Ishikawa (cell line): ENCODE measurements at regions not wholly inside any gene's neighbourhood (a gene's known extent, or its start where the extent isn't known, plus 50 kb on each side); places are given as distances from the start of the nearest gene placed in this dataset.

Experiments
- CEBPB ChIP-seq: IDR thresholded peaks from 2 replicates; pipeline ENCODE4 v1.6.1; 2012
- CREB1 ChIP-seq: IDR thresholded peaks from 2 replicates; pipeline ENCODE4 v1.6.1; 2012; ENCODE audit warnings: low read depth
- EGR1 ChIP-seq: IDR thresholded peaks from 2 replicates; pipeline ENCODE4 v1.6.1; 2012
- EP300 ChIP-seq: IDR thresholded peaks from 2 replicates; pipeline ENCODE4 v1.6.1; 2012; ENCODE audit warnings: borderline replicate concordance
- FOXM1 ChIP-seq: IDR thresholded peaks from 2 replicates; pipeline ENCODE4 v1.6.1; 2012; ENCODE audit warnings: low read depth, borderline replicate concordance
- MAX ChIP-seq: IDR thresholded peaks from 2 replicates; pipeline ENCODE4 v1.6.1; 2012
- NFIC ChIP-seq: IDR thresholded peaks from 2 replicates; pipeline ENCODE4 v1.6.1; 2012
- RAD21 ChIP-seq: IDR thresholded peaks from 2 replicates; pipeline ENCODE4 v1.6.1; 2012; ENCODE audit warnings: low read depth
- REST ChIP-seq: IDR thresholded peaks from 2 replicates; pipeline ENCODE4 v1.6.1; 2012; ENCODE audit warnings: low read depth, mild to moderate bottlenecking
- TAF1 ChIP-seq: IDR thresholded peaks from 2 replicates; pipeline ENCODE4 v1.6.1; 2012; ENCODE audit warnings: low read depth, mild to moderate bottlenecking
- TCF12 ChIP-seq: IDR thresholded peaks from 2 replicates; pipeline ENCODE4 v1.6.1; 2012; ENCODE audit warnings: low read depth
- TEAD4 ChIP-seq: IDR thresholded peaks from 2 replicates; pipeline ENCODE4 v1.6.1; 2012
- USF1 ChIP-seq: IDR thresholded peaks from 2 replicates; pipeline ENCODE4 v1.6.1; 2012
- YY1 ChIP-seq: IDR thresholded peaks from 2 replicates; pipeline ENCODE4 v1.6.1; 2012; ENCODE audit warnings: low read depth
- ZBTB7A ChIP-seq: IDR thresholded peaks from 2 replicates; pipeline ENCODE4 v1.6.1; 2012; ENCODE audit warnings: low read depth

GRCh38 chr1:87914396-87914795 is 585.7 kb downstream of the LMO4 start:
- TF ChIP-seq RAD21 (no peak), REST (no peak), TCF12 (no peak), YY1 (no peak)

DNA sequence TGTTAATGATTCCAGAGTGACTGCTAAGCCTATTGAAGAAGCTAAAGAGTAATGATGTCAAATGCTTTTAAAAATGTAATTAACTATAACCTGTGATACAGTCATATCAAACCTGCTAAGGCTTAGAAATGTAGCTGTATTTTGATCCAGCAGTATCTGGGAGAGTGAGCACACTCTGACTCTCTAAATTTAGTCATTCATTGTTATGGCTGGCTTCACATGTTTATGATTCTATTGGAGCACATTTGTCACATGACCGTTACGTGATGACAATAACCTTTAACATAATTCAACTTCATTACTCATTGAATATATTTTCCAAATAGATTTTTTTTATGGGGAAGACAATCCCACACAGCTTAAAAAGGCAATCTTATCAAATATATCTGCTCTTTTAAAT is 587.1 kb downstream of the LMO4 start:
- TF ChIP-seq REST = no peak
- TF ChIP-seq YY1 = no peak
- TF ChIP-seq EP300 = no peak
- no peak for TF ChIP-seq TEAD4
- TF ChIP-seq NFIC = no peak
- TF ChIP-seq EGR1 = no peak
- TF ChIP-seq CEBPB = no peak
- TF ChIP-seq MAX = no peak
- TF ChIP-seq TAF1 = no peak
- TF ChIP-seq USF1 = no peak
- no peak for TF ChIP-seq CREB1
- TF ChIP-seq TCF12 = no peak
- no peak for TF ChIP-seq ZBTB7A
- TF ChIP-seq RAD21 = no peak
- no peak for TF ChIP-seq FOXM1

GRCh38 chr1:87916965-87917364 is 588.3 kb downstream of the LMO4 start:
- TF ChIP-seq CEBPB (no peak), TCF12 (no peak), TAF1 (no peak), TEAD4 (no peak), RAD21 (no peak), YY1 (no peak), EGR1 (no peak), FOXM1 (no peak), NFIC (no peak), MAX (no peak), CREB1 (no peak), REST (no peak), EP300 (no peak), ZBTB7A (no peak)

DNA sequence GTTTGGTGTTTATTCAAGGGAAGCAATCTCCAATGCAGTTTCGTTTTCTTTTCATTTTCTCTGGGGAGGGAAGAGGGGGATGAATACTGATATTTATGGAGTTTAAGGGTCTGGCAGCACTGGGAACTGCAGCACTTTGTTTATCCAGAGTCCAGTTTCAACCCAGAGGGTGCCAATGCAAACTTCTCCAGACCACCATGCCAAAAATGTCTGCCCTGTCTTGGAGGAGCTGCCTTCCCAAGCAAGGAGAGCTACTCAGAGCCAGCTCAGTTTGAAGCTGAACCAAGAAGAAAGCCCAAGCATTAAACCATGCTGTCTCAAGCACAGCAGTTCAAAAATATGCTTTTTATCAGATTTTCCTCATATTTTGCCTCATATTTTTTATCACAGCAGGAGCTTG is 589.7 kb downstream of the LMO4 start:
- TF ChIP-seq CREB1 = no peak
- no peak for TF ChIP-seq CEBPB
- TF ChIP-seq RAD21 = no peak

GRCh38 chr1:87922885-87923284 is 594.2 kb downstream of the LMO4 start:
- no peak for TF ChIP-seq TEAD4

GRCh38 chr1:87926131-87926830 is 597.6 kb downstream of the LMO4 start:
- TF ChIP-seq REST = no peak
- no peak for TF ChIP-seq NFIC
- TF ChIP-seq TEAD4 = no peak
- TF ChIP-seq TAF1 = no peak
- no peak for TF ChIP-seq RAD21
- no peak for TF ChIP-seq ZBTB7A
- no peak for TF ChIP-seq TCF12
- TF ChIP-seq CEBPB = no peak
- no peak for TF ChIP-seq CREB1
- no peak for TF ChIP-seq EGR1
- no peak for TF ChIP-seq MAX
- no peak for TF ChIP-seq FOXM1
- no peak for TF ChIP-seq EP300
- no peak for TF ChIP-seq USF1
- no peak for TF ChIP-seq YY1
